Heart right ventricle (tissue), 16 donors: ENCODE measurements at regions not wholly inside any gene's neighbourhood (a gene's known extent, or its start where the extent isn't known, plus 50 kb on each side); places are given as distances from the start of the nearest gene placed in this dataset.

ENCODE experiments used
- ATAC-seq, 8 donors: fragments of 200-7000 bp; cut with Tn5 transposase; one replicate each; pipeline ENCODE4 v1.9.1; 2020; ENCODE audit warnings: mild to moderate bottlenecking in 8 of 8, moderate library complexity in 8 of 8, moderate number of reproducible peaks in 1 of 8
- DNase-seq, 2 donors: peaks; one replicate each; pipeline ENCODE4 v3.0.0-alpha.2; 2020
- H3K27ac ChIP-seq, 10 donors: fragments of 200-600 bp; sonication (generic) in 2 of 10; one replicate each; pipeline versions ENCODE4 v1.5.0 to v1.8.0; 2020 to 2022; ENCODE audit warnings: mild to moderate bottlenecking in 3 of 10
- H3K27me3 ChIP-seq, 7 donors: fragments of 200-600 bp; one replicate each; pipeline ENCODE4 v1.8.0; 2021 to 2022; ENCODE audit warnings: mild to moderate bottlenecking in 2 of 7
- H3K36me3 ChIP-seq, 9 donors: fragments of 200-600 bp; sonication (generic) in 1 of 9; one replicate each; pipeline versions ENCODE4 v1.5.0 to v1.8.0; 2020 to 2022; ENCODE audit warnings: mild to moderate bottlenecking in 2 of 9
- H3K4me1 ChIP-seq, 9 donors: fragments of 200-600 bp; sonication (generic) in 1 of 9; one replicate each; pipeline versions ENCODE4 v1.5.0 to v1.8.0; 2020 to 2022; ENCODE audit warnings: mild to moderate bottlenecking in 4 of 9
- H3K4me3 ChIP-seq, 10 donors: fragments of 200-600 bp; sonication (generic) in 2 of 10; one replicate each; pipeline versions ENCODE4 v1.5.0 to v1.8.0; 2020 to 2022; ENCODE audit warnings: mild to moderate bottlenecking in 7 of 10, moderate library complexity in 2 of 10
- H3K9me3 ChIP-seq, 11 donors: fragments of 200-600 bp in 10 of 11; sonication (generic) in 2 of 11; one replicate each; pipeline versions ENCODE4 v1.5.0 to v1.8.0; 2013 to 2022; ENCODE audit warnings: mild to moderate bottlenecking in 2 of 11, control low read depth in 1 of 11, moderate library complexity in 1 of 11
- WGBS, 2 donors: extraction: QIAGEN DNeasy Blood & Tissue Kit; methylation state at CpG; one replicate each; pipeline ENCODE4 v1.1.7; 2013; ENCODE audit warnings: inconsistent platforms in 1 of 2; 5-methylcytosine and 5-hydroxymethylcytosine counted together
- intact Hi-C, 10 donors: fragments of 100-400 bp; cut with DNase I; formaldehyde crosslinking; loops; one replicate each; pipeline versions ENCODE4 v1.11.1 to v1.14.2; 2022
- TF ChIP-seq, protein P1 (sequence below), 9 donors: fragments of 200-600 bp; sonication (generic) in 2 of 9; IDR thresholded peaks; one replicate each; pipeline versions ENCODE4 v1.5.0 to v1.8.0; 2021 to 2022; ENCODE audit warnings: antibody characterized with exemption in 9 of 9, mild to moderate bottlenecking in 5 of 9, moderate library complexity in 1 of 9
- donor health status: Arrhythmogenic right ventricular cardiomyopathy.
- donor health status: ischemic (EF 13 %, LVEDD 7.1; RV severe dilation, severe dysfunction).
- donor health status: healthy with polysubstance abuse.
- donor health status: DM: no; HTN: yes; CAD: no.
- donor health status: DM: no; HTN: no; CAD: no.
- donor health status: ischemic (EF 25% LVEDD 6.9; RV normal size, moderate dysfunction).
- donor health status: ischemic (EF 25% LVEDD 5.7; RV mildly dilated, moderate dysfunction).
- donor health status: healthy.
- donor health status: DM: yes; HTN: yes; CAD: no.
- donor health status: Ischemic cardiomyopathy.
- donor health status: ischemic (EF 35%, LVEDD 5.7; RV mildly dilated, moderate dysfunction).
- donor health status: nonischemic (EF 11% LVEDD 7.7; RV severe dilation, severe dysfunction).
- donor health status: DM: yes; HTN: yes; CAD: no.
- donor health status: PGD.
- donor health status: ischemic (EF 29% LVEDD 5.4; RV normal size, mild dysfunction).
- donor health status: nonischemic (EF 23%, LVEDD 6.1; RV moderate dilation, normal function).

DNA sequence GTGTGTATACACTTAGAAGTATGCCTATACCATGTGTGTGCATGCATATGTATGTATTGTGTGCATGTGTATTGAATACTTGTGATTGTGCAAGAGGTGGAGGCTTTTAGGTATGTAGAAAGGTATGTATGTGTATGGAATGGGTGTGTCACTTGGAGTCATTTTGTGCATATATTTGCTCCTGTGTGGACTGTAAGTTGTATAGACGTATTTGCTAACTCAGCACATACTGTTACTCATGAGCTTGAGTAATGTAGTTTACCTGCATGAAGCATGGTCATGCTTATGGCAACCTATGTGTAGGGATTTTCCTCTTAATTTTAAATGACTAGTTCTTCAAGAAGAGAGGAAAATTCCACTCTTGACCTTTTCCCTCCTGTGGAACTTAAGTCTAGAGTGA, 507.6 kb upstream of the LARGE1 start:
- H3K27ac ChIP-seq, result no peak overlapping the region
- 62 to 68% methylated on average over 1 of the region's 1 CpG for WGBS, 2 donors
- TF ChIP-seq, protein P1, sequence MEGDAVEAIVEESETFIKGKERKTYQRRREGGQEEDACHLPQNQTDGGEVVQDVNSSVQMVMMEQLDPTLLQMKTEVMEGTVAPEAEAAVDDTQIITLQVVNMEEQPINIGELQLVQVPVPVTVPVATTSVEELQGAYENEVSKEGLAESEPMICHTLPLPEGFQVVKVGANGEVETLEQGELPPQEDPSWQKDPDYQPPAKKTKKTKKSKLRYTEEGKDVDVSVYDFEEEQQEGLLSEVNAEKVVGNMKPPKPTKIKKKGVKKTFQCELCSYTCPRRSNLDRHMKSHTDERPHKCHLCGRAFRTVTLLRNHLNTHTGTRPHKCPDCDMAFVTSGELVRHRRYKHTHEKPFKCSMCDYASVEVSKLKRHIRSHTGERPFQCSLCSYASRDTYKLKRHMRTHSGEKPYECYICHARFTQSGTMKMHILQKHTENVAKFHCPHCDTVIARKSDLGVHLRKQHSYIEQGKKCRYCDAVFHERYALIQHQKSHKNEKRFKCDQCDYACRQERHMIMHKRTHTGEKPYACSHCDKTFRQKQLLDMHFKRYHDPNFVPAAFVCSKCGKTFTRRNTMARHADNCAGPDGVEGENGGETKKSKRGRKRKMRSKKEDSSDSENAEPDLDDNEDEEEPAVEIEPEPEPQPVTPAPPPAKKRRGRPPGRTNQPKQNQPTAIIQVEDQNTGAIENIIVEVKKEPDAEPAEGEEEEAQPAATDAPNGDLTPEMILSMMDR (IDR thresholded peaks at IDR 0.05), result no peak
- intact Hi-C loops, result no loop called here
- no peaks in the 10 kb centered on the region for H3K36me3 ChIP-seq
- H3K4me3 ChIP-seq, result no peak overlapping the region
- peaks cover 0 to 4% (median 0%) of the 10 kb centered on the region in 11 donors for H3K9me3 ChIP-seq
- no peaks in the 10 kb centered on the region for H3K4me1 ChIP-seq
- DNase-seq (no peak), ATAC-seq (no peak)
- H3K27me3 ChIP-seq, result peaks cover 0 to 25% (median 3%) of the 10 kb centered on the region in 7 donors

DNA sequence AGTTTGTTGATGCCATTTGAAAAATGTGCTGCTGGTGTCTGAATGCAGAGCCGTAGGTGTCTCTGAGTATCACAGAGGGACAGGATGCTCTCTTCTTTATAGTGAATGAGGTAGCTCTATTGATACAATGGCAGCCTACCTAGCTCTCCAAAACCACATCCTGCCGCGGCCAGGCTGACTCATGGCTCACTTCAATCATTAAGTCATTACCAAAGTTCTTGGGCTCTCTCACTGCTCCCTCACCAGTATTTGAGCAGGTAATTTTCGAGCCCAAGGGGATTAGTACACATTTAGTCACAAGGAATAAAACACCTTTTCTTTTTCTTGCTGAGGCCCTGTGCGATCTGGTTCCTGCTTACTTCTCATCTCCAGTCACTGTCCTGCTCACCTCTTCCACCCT, 509.0 kb upstream of the LARGE1 start:
- Histone ChIP-seq H3K4me3 (no peak overlapping the region), H3K27ac (no peak overlapping the region), H3K4me1 (no peaks in the 10 kb centered on the region), H3K27me3 (peaks cover 0 to 16% (median 1%) of the 10 kb centered on the region in 7 donors), H3K36me3 (no peaks in the 10 kb centered on the region), H3K9me3 (peaks cover 0 to 4% (median 0%) of the 10 kb centered on the region in 11 donors)
- intact Hi-C loops, result no loop called here
- no peak for DNase-seq
- WGBS, 2 donors, result 84 to 94% methylated on average over 5 of the region's 5 CpGs
- ATAC-seq, result no peak
- TF ChIP-seq, protein P1 (IDR thresholded peaks at IDR 0.05), result no peak

DNA sequence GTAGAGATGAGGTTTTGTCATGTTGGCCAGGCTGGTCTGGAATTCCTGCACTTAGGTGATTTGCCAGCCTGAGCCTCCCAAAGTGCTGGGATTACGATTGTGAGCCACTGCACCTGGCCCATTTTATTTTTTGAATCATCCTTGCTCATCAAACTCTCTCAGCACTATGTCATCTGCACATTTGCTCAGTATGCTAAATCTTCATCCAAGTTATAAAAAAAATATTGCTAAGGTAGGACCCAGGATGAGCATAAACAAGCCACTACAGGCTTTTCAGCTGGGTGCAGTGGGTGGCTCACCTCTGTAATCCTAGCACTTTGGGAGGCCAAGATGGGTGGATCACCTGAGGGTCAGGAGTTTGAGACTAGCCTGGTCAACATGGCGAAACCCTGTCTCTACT, 510.1 kb upstream of the LARGE1 start:
- WGBS, 2 donors, result 59 to 61% methylated on average over 2 of the region's 2 CpGs

DNA sequence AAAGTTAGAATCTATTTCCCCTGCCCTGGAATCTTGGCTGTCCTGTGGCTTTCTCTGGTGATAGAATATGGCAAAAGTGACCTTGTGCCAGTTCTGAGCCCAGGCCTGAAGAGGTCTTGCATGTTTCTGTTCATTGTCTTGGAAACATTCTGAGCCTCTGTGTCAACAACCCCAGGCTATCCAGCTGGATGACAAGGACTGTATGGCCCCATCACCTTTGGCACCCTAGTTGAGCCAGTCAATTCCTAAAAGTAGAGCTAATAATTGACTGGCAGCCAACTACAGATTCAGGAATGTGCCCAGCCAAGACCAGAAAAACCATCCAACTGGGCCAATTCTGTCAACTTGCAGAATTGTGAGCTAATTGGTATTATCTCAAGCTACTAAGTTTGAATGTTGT, 514.1 kb upstream of the LARGE1 start:
- peaks cover 0 to 14% (median 0%) of the 10 kb centered on the region in 11 donors for H3K9me3 ChIP-seq
- intact Hi-C loops, result no loop called here
- ATAC-seq, result no peak
- TF ChIP-seq, protein P1 (IDR thresholded peaks at IDR 0.05), result no peak
- no peaks in the 10 kb centered on the region for H3K4me1 ChIP-seq
- no peaks in the 10 kb centered on the region for H3K36me3 ChIP-seq
- DNase-seq, result no peak
- no peak overlapping the region for H3K27ac ChIP-seq
- no peak overlapping the region for H3K4me3 ChIP-seq
- peaks cover 0 to 4% (median 0%) of the 10 kb centered on the region in 7 donors for H3K27me3 ChIP-seq

More for the DNA sequence above, 510.1 kb upstream of the LARGE1 start:
- intact Hi-C loops, result no loop called here
- no peak for DNase-seq
- H3K27me3 ChIP-seq, result peaks cover 0 to 10% (median 0%) of the 10 kb centered on the region in 7 donors
- peaks cover 0 to 9% (median 0%) of the 10 kb centered on the region in 11 donors for H3K9me3 ChIP-seq
- no peak overlapping the region for H3K4me3 ChIP-seq
- no peaks in the 10 kb centered on the region for H3K36me3 ChIP-seq
- no peaks in the 10 kb centered on the region for H3K4me1 ChIP-seq
- TF ChIP-seq, protein P1 (IDR thresholded peaks at IDR 0.05), result no peak
- no peak overlapping the region for H3K27ac ChIP-seq
- ATAC-seq, result no peak
